Large intestine (tissue), 3 donors: ENCODE measurements at regions not wholly inside any gene's neighbourhood (a gene's known extent, or its start where the extent isn't known, plus 50 kb on each side); places are given as distances from the start of the nearest gene placed in this dataset.
"Not testable (repeated sequence)": the region's sequence is repeated elsewhere in the genome, so short reads cannot be mapped to it uniquely, and the experiment has no call there.

ENCODE experiments used
- DNase-seq, 2 donors: peaks; one replicate each; pipeline versions ENCODE4 v3.0.0 to v3.0.0-alpha.2; 2013
- H3K27ac ChIP-seq: one replicate; pipeline ENCODE4 v1.5.1; 2013; ENCODE audit warnings: low read length
- H3K27me3 ChIP-seq: 2 replicates; pipeline ENCODE4 v1.6.1; 2013; ENCODE audit warnings: low read length; ENCODE audit not compliant: control insufficient read depth, insufficient read depth
- H3K36me3 ChIP-seq: 2 replicates; pipeline ENCODE4 v1.6.1; 2013; ENCODE audit warnings: low read length; ENCODE audit not compliant: control insufficient read depth, insufficient read depth
- H3K4me1 ChIP-seq: one replicate; pipeline ENCODE4 v1.6.1; 2013; ENCODE audit warnings: low read length; ENCODE audit not compliant: control insufficient read depth, insufficient read depth
- H3K4me3 ChIP-seq: one replicate; pipeline ENCODE4 v1.5.1; 2013; ENCODE audit warnings: low read length
- H3K9me3 ChIP-seq: one replicate; pipeline ENCODE4 v1.6.1; 2013; ENCODE audit warnings: mild to moderate bottlenecking, low read depth, low read length, moderate library complexity; ENCODE audit not compliant: control insufficient read depth
- WGBS: methylation state at CpG from one replicate; pipeline ENCODE4 v1.1.5; 2013; ENCODE audit warnings: low lambda C conversion rate; ENCODE audit not compliant: insufficient coverage; 5-methylcytosine and 5-hydroxymethylcytosine counted together

- H3K27me3 ChIP-seq: no peaks in the 10 kb centered on the region
- H3K36me3 ChIP-seq: no peaks in the 10 kb centered on the region
- H3K9me3 ChIP-seq: no peaks in the 10 kb centered on the region
- H3K27ac ChIP-seq: no peak overlapping the region
- H3K4me3 ChIP-seq: no peak overlapping the region
- DNase-seq: no peak
- no peaks in the 10 kb centered on the region for H3K4me1 ChIP-seq
These were observed 724.3 kb upstream of the SLITRK1 start for GRCh38 chr13:84606616-84607015.

GRCh38 chr13:84605927-84606326, 723.7 kb upstream of the SLITRK1 start:
- DNase-seq: no peak
- H3K36me3 ChIP-seq: no peaks in the 10 kb centered on the region
- WGBS: no CpG with 5 or more reads among the region's 3 CpGs
- H3K27ac ChIP-seq: no peak overlapping the region
- no peaks in the 10 kb centered on the region for H3K27me3 ChIP-seq
- no peaks in the 10 kb centered on the region for H3K4me1 ChIP-seq
- no peak overlapping the region for H3K4me3 ChIP-seq
- no peaks in the 10 kb centered on the region for H3K9me3 ChIP-seq

- 40% methylated on average over 1 of the region's 2 CpGs for WGBS
These were observed 709.2 kb upstream of the SLITRK1 start for GRCh38 chr13:84591444-84591843.

GRCh38 chr13:84590663-84591062, 708.4 kb upstream of the SLITRK1 start:
- no CpG with 5 or more reads among the region's 2 CpGs for WGBS
- no peak overlapping the region for H3K4me3 ChIP-seq
- no peaks in the 10 kb centered on the region for H3K4me1 ChIP-seq
- H3K9me3 ChIP-seq: no peaks in the 10 kb centered on the region
- no peak overlapping the region for H3K27ac ChIP-seq
- H3K36me3 ChIP-seq: no peaks in the 10 kb centered on the region
- H3K27me3 ChIP-seq: no peaks in the 10 kb centered on the region
- DNase-seq: no peak

More at GRCh38 chr13:84591444-84591843, 709.2 kb upstream of the SLITRK1 start:
- no peaks in the 10 kb centered on the region for H3K36me3 ChIP-seq
- H3K4me1 ChIP-seq: no peaks in the 10 kb centered on the region
- H3K4me3 ChIP-seq: no peak overlapping the region
- no peaks in the 10 kb centered on the region for H3K27me3 ChIP-seq
- H3K9me3 ChIP-seq: no peaks in the 10 kb centered on the region
- H3K27ac ChIP-seq: no peak overlapping the region
- DNase-seq: no peak

- 71% methylated on average over 1 of the region's 1 CpG for WGBS
- H3K9me3 ChIP-seq: no peaks in the 10 kb centered on the region
- H3K4me1 ChIP-seq: no peaks in the 10 kb centered on the region
- no peak for DNase-seq
- H3K36me3 ChIP-seq: no peaks in the 10 kb centered on the region
- H3K27ac ChIP-seq: no peak overlapping the region
- no peak overlapping the region for H3K4me3 ChIP-seq
- H3K27me3 ChIP-seq: no peaks in the 10 kb centered on the region
These were observed 705.7 kb upstream of the SLITRK1 start for GRCh38 chr13:84588023-84588422.

GRCh38 chr13:84579901-84580300, 697.6 kb upstream of the SLITRK1 start:
- no CpG with 5 or more reads among the region's 12 CpGs for WGBS
- H3K4me1 ChIP-seq, H3K27ac ChIP-seq, DNase-seq, H3K4me3 ChIP-seq, H3K27me3 ChIP-seq, H3K9me3 ChIP-seq, H3K36me3 ChIP-seq: not testable (repeated sequence)

GRCh38 chr13:84574851-84575250, 692.6 kb upstream of the SLITRK1 start:
- Histone ChIP-seq H3K27ac (no peak overlapping the region), H3K9me3 (no peaks in the 10 kb centered on the region), H3K4me3 (no peak overlapping the region), H3K36me3 (no peaks in the 10 kb centered on the region), H3K27me3 (no peaks in the 10 kb centered on the region), H3K4me1 (no peaks in the 10 kb centered on the region)
- DNase-seq: no peak

GRCh38 chr13:84571264-84571663, 689.0 kb upstream of the SLITRK1 start:
- Histone ChIP-seq H3K9me3 (no peaks in the 10 kb centered on the region), H3K4me3 (no peak overlapping the region), H3K36me3 (no peaks in the 10 kb centered on the region), H3K4me1 (no peaks in the 10 kb centered on the region), H3K27ac (no peak overlapping the region), H3K27me3 (no peaks in the 10 kb centered on the region)
- WGBS: 43% methylated on average over 1 of the region's 3 CpGs
- DNase-seq: no peak

GRCh38 chr13:84570831-84571230, 688.6 kb upstream of the SLITRK1 start:
- no CpG with 5 or more reads among the region's 2 CpGs for WGBS

GRCh38 chr13:84569366-84569765, 687.1 kb upstream of the SLITRK1 start:
- Histone ChIP-seq H3K4me1 (no peaks in the 10 kb centered on the region), H3K9me3 (no peaks in the 10 kb centered on the region), H3K36me3 (no peaks in the 10 kb centered on the region), H3K27me3 (no peaks in the 10 kb centered on the region), H3K27ac (no peak overlapping the region), H3K4me3 (no peak overlapping the region)
- DNase-seq: no peak
- WGBS: 86% methylated on average over 1 of the region's 1 CpG

More at GRCh38 chr13:84570831-84571230, 688.6 kb upstream of the SLITRK1 start:
- Histone ChIP-seq H3K9me3 (no peaks in the 10 kb centered on the region), H3K36me3 (no peaks in the 10 kb centered on the region), H3K27ac (no peak overlapping the region), H3K4me1 (no peaks in the 10 kb centered on the region), H3K27me3 (no peaks in the 10 kb centered on the region), H3K4me3 (no peak overlapping the region)
- DNase-seq: no peak

GRCh38 chr13:84567848-84568247, 685.6 kb upstream of the SLITRK1 start:
- no peaks in the 10 kb centered on the region for H3K27me3 ChIP-seq
- no peak for DNase-seq
- H3K27ac ChIP-seq: no peak overlapping the region
- no peaks in the 10 kb centered on the region for H3K9me3 ChIP-seq
- H3K4me3 ChIP-seq: no peak overlapping the region
- 30% methylated on average over 1 of the region's 1 CpG for WGBS
- H3K4me1 ChIP-seq: no peaks in the 10 kb centered on the region
- no peaks in the 10 kb centered on the region for H3K36me3 ChIP-seq
